Spinal cord (tissue), 9 donors: ENCODE measurements at regions not wholly inside any gene's neighbourhood (a gene's known extent, or its start where the extent isn't known, plus 50 kb on each side); places are given as distances from the start of the nearest gene placed in this dataset.

Experiments used
- DNase-seq, 6 donors: peaks; one replicate each; pipeline versions ENCODE4 v3.0.0 to v3.0.0-alpha.2; 2013 to 2015; ENCODE audit warnings: low spot score in 6 of 6, low read depth in 4 of 6
- H3K27ac ChIP-seq: one replicate; pipeline ENCODE4 v1.5.1; 2013; ENCODE audit warnings: low read depth, low read length, control low read depth
- H3K27me3 ChIP-seq: one replicate; pipeline ENCODE4 v1.6.1; 2013; ENCODE audit warnings: low read length; ENCODE audit not compliant: control insufficient read depth, insufficient read depth
- H3K36me3 ChIP-seq: one replicate; pipeline ENCODE4 v1.6.1; 2013; ENCODE audit warnings: low read length; ENCODE audit not compliant: control insufficient read depth, insufficient read depth
- H3K4me1 ChIP-seq: one replicate; pipeline ENCODE4 v1.6.1; 2013; ENCODE audit warnings: low read length; ENCODE audit not compliant: control insufficient read depth, insufficient read depth
- H3K4me3 ChIP-seq: one replicate; pipeline ENCODE4 v1.5.1; 2013; ENCODE audit warnings: low read depth, low read length, control low read depth
- H3K9me3 ChIP-seq: one replicate; pipeline ENCODE4 v1.6.1; 2013; ENCODE audit warnings: low read length; ENCODE audit not compliant: control insufficient read depth, insufficient read depth
- WGBS: methylation state at CpG from one replicate; pipeline ENCODE4 v1.1.5; 2013; ENCODE audit warnings: missing lambda C conversion rate; ENCODE audit not compliant: insufficient coverage; 5-methylcytosine and 5-hydroxymethylcytosine counted together
- donor health status: healthy.

DNA sequence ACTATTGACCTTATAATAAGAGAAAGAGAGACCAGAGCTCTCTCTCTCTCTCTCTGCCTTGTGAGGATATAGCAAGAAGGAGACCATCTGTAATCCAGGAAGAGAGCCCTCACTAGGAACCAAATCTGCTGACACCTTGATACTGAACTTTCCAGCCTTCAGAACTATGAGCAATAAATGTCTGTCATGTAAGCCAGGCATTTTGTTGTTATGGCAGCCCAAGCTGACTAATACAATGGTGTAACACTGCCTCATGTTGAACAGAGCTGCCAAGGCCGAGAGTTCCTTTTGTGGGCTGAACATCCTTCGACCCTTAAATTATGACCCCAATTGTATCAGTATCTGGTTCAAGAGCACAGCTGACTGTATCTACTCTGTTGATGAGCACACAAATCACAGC, 108.0 kb downstream of the LRRC30 start:
- Histone ChIP-seq H3K4me3 (no peak overlapping the region), H3K4me1 (no peaks in the 10 kb centered on the region), H3K27me3 (no peaks in the 10 kb centered on the region), H3K27ac (no peak overlapping the region), H3K36me3 (no peaks in the 10 kb centered on the region), H3K9me3 (no peaks in the 10 kb centered on the region)
- WGBS, result 50% methylated on average over 2 of the region's 2 CpGs
- DNase-seq, result no peak

DNA sequence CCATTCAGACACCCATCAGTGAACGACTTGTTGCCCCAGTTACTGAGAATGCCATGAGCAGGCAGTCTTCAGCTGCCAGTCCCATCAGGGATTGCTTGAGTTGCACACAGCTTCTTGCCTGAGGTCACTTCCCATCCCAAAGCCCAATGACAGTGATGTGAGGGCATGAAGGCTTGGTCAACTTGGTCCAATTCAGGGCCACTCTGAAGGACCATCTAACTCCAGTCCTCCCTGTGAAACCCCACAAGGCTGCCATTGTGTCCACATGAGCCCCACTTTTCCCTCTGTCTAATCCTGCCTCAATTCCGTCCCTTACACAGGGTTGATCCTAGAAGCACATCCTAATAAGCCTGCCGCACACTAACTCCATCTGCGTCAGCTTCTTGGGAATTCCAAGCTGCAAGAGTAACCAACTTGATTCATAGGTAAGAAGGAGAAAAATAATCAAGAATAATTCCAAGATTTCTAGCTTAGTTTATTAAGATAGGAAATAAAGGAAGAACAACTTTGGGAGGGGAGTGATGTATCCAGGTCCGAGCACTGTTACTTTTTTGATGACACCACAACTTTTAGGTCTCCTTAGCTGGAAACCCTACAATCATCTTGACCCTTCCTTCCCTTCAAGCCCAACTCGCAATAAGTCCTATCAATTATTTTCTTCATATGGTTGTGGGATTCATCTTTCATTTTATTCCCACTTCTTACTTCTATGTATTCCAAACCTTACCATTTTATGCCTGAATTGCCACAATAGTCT, 110.9 kb downstream of the LRRC30 start:
- Histone ChIP-seq H3K4me1 (no peaks in the 10 kb centered on the region), H3K4me3 (no peak overlapping the region), H3K36me3 (no peaks in the 10 kb centered on the region), H3K27me3 (no peaks in the 10 kb centered on the region), H3K27ac (no peak overlapping the region), H3K9me3 (no peaks in the 10 kb centered on the region)
- 100% methylated on average over 1 of the region's 6 CpGs for WGBS
- no peak for DNase-seq

DNA sequence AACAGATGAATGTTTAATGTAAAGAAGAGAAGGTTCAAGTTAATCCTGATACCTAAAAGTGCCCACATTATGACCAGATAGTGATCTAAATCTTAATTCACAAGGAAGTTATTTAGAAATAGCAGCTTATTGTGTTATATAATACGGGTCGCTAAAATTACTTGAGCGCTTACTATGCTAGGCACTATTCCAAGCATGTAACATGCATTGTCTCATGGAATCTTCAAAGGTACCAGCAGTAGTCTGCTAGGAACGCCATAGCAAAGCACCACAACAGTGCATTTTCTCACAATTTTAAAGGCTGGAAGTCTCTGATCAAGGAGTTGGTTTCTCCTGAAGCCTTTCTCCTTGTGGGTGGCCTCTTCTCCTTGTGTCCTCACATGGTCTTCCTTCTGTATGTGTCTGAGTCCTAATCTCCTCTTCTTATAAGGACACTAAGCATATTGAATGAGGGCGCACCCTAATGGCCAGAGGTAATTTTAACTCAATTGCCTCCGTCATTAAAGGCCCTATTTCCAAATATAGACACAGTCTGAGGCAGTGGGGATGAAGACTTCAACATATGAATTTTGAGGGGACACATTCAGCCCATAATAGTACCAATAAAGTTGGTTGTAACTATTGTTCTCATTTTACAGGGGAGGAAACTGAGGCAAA, 118.4 kb downstream of the LRRC30 start:
- H3K27ac ChIP-seq, result no peak overlapping the region
- no peaks in the 10 kb centered on the region for H3K36me3 ChIP-seq
- no peaks in the 10 kb centered on the region for H3K9me3 ChIP-seq
- WGBS, result 100% methylated on average over 2 of the region's 6 CpGs
- no peaks in the 10 kb centered on the region for H3K27me3 ChIP-seq
- no peak overlapping the region for H3K4me3 ChIP-seq
- no peaks in the 10 kb centered on the region for H3K4me1 ChIP-seq
- DNase-seq, result no peak

DNA sequence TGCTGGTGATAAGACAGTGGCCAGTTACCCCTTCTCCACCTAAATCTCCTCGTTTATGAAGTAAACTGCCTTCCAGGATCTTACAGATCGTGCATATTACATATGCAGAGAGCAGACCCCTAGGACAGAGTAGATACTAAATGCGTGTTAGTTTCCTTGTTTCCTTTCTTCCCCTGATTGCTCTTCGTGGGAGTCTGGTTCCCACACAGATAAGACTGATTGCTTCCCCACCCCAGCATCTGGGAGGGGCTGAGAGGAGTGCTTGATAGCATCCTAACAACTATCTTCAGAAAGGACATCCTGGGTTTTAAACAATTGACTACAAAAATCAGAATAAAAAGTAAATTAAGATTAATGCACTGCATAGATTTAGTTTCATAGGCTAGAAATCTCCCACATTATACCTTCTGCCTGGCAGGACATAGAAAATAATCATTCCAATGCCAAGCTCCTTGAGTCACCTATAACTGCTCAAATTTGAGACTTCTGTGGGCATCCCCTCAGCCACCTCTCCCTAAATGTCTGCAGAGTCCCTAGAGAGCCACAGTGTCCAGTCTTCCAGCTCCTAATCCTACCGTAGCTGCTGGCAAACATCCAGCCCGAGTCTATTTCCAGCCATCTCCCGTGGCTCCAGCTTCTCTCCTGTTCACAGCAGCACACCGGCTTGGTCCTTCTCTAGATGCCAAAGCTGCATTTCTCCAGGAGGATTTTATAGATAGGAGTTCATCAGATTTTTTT, 128.3 kb downstream of the LRRC30 start:
- no peak overlapping the region for H3K27ac ChIP-seq
- peak in 2 of 6 donors; percentile 18 to 57 for DNase-seq
- no peaks in the 10 kb centered on the region for H3K27me3 ChIP-seq
- H3K36me3 ChIP-seq, result no peaks in the 10 kb centered on the region
- no peak overlapping the region for H3K4me3 ChIP-seq
- peaks cover 3% of the 10 kb centered on the region for H3K4me1 ChIP-seq
- WGBS, result 35% methylated on average over 3 of the region's 8 CpGs
- H3K9me3 ChIP-seq, result no peaks in the 10 kb centered on the region

DNA sequence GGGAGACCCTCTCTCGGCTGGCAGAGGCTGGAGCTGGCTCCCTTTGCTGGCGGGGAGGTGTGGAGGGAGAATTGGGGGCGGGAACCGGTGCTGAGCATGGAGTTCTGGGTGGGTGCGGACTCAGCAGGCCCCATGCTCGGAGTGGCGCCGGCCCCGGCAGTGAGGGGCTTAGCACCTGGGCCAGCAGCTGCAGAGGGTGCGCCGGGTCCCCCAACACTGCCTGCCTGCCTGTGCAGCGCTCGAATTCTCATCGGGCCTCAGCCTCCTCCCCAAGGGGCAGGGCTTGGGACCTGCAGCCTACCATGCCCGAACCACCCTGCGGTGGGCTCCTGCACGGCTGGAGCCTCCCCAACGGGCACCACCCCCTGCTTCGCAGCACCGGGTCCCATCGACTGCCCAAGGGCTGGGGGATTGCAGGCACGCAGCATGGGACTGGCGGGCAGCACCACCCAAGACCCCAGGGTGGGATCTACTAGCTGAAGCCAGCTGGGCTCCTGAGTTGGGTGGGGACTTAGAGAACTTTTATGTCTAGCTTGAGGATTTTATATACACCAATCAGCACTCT, 129.8 kb downstream of the LRRC30 start:
- Histone ChIP-seq H3K27me3 (no peaks in the 10 kb centered on the region), H3K4me1 (peaks cover 3% of the 10 kb centered on the region), H3K36me3 (no peaks in the 10 kb centered on the region), H3K27ac (no peak overlapping the region), H3K9me3 (no peaks in the 10 kb centered on the region), H3K4me3 (no peak overlapping the region)
- DNase-seq, result no peak
- 89% methylated on average over 20 of the region's 23 CpGs for WGBS

DNA sequence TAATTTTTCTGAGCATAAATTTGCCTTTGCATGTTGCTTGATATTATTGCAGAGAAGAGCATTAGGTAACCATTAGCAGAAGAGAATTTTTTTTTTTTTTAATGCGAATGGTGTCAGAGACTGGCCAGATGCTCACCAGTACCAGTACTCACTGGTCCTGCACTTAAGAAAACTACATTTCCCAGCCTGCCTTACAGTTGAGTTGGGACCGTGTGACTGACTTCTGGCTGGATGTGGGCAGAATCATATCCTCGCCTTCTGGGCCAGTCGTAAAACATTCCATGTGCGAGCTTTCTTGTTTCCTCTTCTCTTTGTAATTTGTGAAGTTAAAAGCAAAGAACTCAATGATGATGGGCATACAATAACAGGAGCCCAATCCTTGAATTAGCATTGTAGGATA, 132.4 kb downstream of the LRRC30 start:
- DNase-seq, result no peak
- H3K27ac ChIP-seq, result no peak overlapping the region
- no peaks in the 10 kb centered on the region for H3K9me3 ChIP-seq
- peaks cover 3% of the 10 kb centered on the region for H3K4me1 ChIP-seq
- H3K4me3 ChIP-seq, result no peak overlapping the region
- H3K27me3 ChIP-seq, result no peaks in the 10 kb centered on the region
- 100% methylated on average over 1 of the region's 5 CpGs for WGBS
- no peaks in the 10 kb centered on the region for H3K36me3 ChIP-seq

DNA sequence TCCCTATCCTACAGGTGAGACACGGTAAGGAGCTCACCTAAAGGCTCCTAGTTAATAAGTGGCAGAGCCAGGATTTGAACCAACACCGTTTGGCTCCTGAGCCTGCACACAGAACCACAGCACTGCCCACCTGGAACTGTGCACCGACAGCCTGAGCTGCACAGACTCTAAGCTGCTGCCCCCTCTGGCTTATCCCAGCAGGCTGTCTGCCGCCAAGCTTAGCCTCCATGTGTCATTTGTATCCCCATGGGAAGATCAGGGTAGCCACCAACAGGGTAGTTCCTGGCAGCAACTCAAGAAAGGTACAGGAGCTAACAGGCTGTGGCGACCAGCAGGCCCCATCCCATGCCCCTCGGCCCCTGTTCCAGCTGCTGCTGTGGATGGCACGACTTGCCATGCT, 135.7 kb downstream of the LRRC30 start:
- no peak for DNase-seq
- Histone ChIP-seq H3K4me3 (no peak overlapping the region), H3K27me3 (no peaks in the 10 kb centered on the region), H3K9me3 (no peaks in the 10 kb centered on the region), H3K36me3 (no peaks in the 10 kb centered on the region), H3K27ac (no peak overlapping the region), H3K4me1 (peaks cover 12% of the 10 kb centered on the region)
- WGBS, result 88% methylated on average over 7 of the region's 7 CpGs

DNA sequence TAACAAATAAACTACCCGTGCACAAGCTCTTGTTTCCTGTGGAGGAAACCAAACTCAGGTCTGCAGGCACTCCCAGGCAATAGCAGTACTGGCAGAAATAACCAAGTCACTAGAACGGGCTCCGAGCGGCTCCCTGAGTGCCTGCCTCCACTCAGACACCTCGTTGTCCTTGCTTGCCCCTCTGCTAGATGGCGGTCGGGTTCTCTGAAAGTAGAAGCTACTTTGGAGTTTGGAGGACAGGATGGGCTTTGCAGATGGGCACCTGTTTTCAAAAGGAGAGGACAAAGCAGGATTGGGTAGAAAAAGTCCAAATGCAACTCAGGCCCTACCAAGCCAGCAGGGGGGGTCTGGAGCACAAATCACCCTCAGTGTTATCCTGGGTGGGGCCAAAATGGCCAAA, 136.4 kb downstream of the LRRC30 start:
- Histone ChIP-seq H3K36me3 (no peaks in the 10 kb centered on the region), H3K4me3 (no peak overlapping the region), H3K27ac (no peak overlapping the region), H3K27me3 (no peaks in the 10 kb centered on the region), H3K9me3 (no peaks in the 10 kb centered on the region), H3K4me1 (peaks cover 12% of the 10 kb centered on the region)
- WGBS, result 71% methylated on average over 7 of the region's 7 CpGs
- no peak for DNase-seq

DNA sequence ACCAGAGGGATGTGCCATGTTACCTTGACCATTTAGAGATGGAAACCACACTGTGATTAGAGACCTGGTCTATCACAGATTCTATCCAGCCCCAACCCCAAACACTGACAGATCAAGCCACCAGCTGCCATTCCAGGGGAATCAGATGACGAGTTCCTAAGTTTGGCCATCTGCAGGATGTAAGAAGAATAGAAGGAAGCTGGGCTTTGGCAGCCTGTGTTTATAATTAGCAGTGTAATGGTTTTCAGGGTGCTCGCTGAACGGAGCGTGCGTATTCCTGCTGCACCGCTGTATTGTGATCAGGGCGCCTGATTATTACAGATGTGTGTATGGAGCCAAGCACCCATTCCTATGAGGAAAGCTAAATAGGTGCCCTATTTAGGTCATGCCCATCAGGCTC, 138.1 kb downstream of the LRRC30 start:
- H3K27ac ChIP-seq, result peak overlapping the region; percentile 29
- WGBS, result 86% methylated on average over 7 of the region's 7 CpGs

More for the DNA sequence above, 138.1 kb downstream of the LRRC30 start:
- H3K4me1 ChIP-seq, result peaks cover 12% of the 10 kb centered on the region
- no peaks in the 10 kb centered on the region for H3K36me3 ChIP-seq
- peak in 1 of 6 donors; percentile 23 for DNase-seq
- H3K4me3 ChIP-seq, result no peak overlapping the region
- no peaks in the 10 kb centered on the region for H3K9me3 ChIP-seq
- no peaks in the 10 kb centered on the region for H3K27me3 ChIP-seq
